Stimulated activated CD8-positive, alpha-beta memory T cell treated with anti-CD3 and anti-CD28 coated beads, Interleukin-7, amount 100 ng/mL, for 4 hours (primary cell): ENCODE measurements at regions not wholly inside any gene's neighbourhood (a gene's known extent, or its start where the extent isn't known, plus 50 kb on each side); places are given as distances from the start of the nearest gene placed in this dataset.
A peak's percentile ranks its signal among the peaks of the same experiment; 100 is the strongest.

Source experiments
- DNase-seq, 2 donors: peaks; one replicate each; pipeline ENCODE4 v3.0.0-alpha.2; 2020; ENCODE audit warnings: low read depth in 2 of 2

- no peak for DNase-seq
These were observed 291.6 kb upstream of the CFAP20DC start for GRCh38 chr3:59341459-59341858.

GRCh38 chr3:59339818-59340217, 290.0 kb upstream of the CFAP20DC start:
- DNase-seq, result no peak

GRCh38 chr3:59338934-59339333, 289.1 kb upstream of the CFAP20DC start:
- DNase-seq, result no peak

- DNase-seq, result no peak
These were observed 285.5 kb upstream of the CFAP20DC start for GRCh38 chr3:59335338-59335737.

GRCh38 chr3:59334585-59334984, 284.8 kb upstream of the CFAP20DC start:
- DNase-seq, result no peak

GRCh38 chr3:59327376-59327808, 277.6 kb upstream of the CFAP20DC start:
- no peak for DNase-seq

- no peak for DNase-seq
These were observed 276.6 kb upstream of the CFAP20DC start for GRCh38 chr3:59326246-59327024.

- no peak for DNase-seq
These were observed 272.2 kb upstream of the CFAP20DC start for GRCh38 chr3:59321881-59322540.

GRCh38 chr3:59320080-59320479, 270.3 kb upstream of the CFAP20DC start:
- no peak for DNase-seq

GRCh38 chr3:59319442-59319841, 269.6 kb upstream of the CFAP20DC start:
- no peak for DNase-seq

- no peak for DNase-seq
These were observed 269.1 kb upstream of the CFAP20DC start for GRCh38 chr3:59318881-59319280.

GRCh38 chr3:59317386-59317785, 267.6 kb upstream of the CFAP20DC start:
- DNase-seq, result no peak

- no peak for DNase-seq
These were observed 267.0 kb upstream of the CFAP20DC start for GRCh38 chr3:59316688-59317275.

GRCh38 chr3:59313365-59313764, 263.5 kb upstream of the CFAP20DC start:
- peak in 1 of 2 donors; percentile 4 for DNase-seq

- no peak for DNase-seq
These were observed 261.4 kb upstream of the CFAP20DC start for GRCh38 chr3:59311231-59311630.

GRCh38 chr3:59310736-59311135, 260.9 kb upstream of the CFAP20DC start:
- no peak for DNase-seq

- DNase-seq, result no peak
These were observed 258.9 kb upstream of the CFAP20DC start for GRCh38 chr3:59308684-59309083.

GRCh38 chr3:59308001-59308400, 258.2 kb upstream of the CFAP20DC start:
- no peak for DNase-seq

- DNase-seq, result no peak
These were observed 256.6 kb upstream of the CFAP20DC start for GRCh38 chr3:59306436-59306835.

GRCh38 chr3:59304296-59304695, 254.5 kb upstream of the CFAP20DC start:
- no peak for DNase-seq

- DNase-seq, result no peak
These were observed 253.6 kb upstream of the CFAP20DC start for GRCh38 chr3:59303452-59303851.

GRCh38 chr3:59302442-59302841, 252.6 kb upstream of the CFAP20DC start:
- no peak for DNase-seq

- no peak for DNase-seq
These were observed 250.9 kb upstream of the CFAP20DC start for GRCh38 chr3:59300733-59301132.
